ENCODE measurements at regions not wholly inside any gene's neighbourhood (a gene's known extent, or its start where the extent isn't known, plus 50 kb on each side); places are given as distances from the start of the nearest gene placed in this dataset.

DNA sequence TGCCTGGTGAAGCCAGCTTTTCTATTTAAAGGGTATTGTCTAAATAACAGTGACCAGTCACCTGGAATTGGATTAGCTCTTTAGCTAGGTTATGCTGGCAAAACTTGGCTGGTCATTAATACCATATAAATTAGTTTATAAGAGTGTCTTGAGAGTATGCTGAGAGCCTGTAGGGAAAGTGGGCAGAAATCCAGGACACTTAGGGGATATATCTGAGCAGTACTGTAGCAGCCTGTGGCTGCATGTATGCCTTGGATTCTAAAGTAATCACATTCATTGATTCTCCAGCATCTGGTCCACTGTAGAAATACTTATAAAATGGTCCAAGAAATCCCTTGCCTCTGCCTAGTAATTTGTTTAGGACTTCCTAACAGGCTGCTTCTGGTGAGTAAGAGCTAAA lies 288.9 kb upstream of the DMAC1 start:
- no peak for DNase-seq (ENCODE audit: low spot score)

DNA sequence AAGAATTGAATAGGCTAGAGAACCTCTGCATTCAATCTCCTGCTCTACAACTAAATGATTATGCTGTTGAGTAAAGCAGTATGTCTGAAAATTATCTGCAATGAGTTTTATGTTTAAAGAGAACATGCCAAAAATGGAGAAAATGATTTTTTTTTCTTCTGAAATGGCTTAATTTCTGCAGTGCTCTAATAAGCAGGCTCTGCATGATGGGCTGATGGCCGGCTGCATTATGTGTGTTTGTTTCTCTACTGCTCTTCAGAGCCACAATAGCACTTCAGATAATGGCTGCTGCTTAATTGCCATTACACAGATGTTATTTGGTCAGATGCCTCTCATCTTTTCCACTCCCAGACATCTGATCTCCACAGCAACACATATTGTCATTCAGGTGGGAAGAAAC lies 286.4 kb upstream of the DMAC1 start:
- no peak for DNase-seq (ENCODE audit: low spot score)

DNA sequence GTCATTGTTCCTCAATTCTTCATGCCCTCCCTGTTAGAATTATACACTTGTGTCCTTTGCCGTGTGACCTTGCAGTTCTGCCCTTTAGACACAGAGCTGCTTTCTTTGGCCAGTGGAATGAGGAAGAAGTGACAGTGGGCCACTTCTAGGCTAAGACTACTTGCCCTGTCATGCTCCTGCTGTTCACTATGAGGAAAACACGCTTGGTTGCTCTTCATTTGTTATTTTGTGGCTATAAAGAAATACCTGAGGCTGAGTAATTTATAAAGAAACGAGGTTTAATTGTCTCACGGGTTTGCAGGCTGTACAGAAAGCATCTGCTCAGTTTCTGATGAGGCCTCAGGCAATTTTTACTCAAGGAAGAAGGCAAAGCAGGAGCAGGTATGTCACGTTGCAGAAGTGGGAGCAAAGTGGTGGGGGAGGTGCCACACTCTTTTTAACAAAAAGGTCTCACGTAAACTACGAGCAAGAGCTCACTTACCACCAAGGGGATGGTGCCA lies 279.1 kb upstream of the DMAC1 start:
- DNase-seq (ENCODE audit: low spot score) = no peak

DNA sequence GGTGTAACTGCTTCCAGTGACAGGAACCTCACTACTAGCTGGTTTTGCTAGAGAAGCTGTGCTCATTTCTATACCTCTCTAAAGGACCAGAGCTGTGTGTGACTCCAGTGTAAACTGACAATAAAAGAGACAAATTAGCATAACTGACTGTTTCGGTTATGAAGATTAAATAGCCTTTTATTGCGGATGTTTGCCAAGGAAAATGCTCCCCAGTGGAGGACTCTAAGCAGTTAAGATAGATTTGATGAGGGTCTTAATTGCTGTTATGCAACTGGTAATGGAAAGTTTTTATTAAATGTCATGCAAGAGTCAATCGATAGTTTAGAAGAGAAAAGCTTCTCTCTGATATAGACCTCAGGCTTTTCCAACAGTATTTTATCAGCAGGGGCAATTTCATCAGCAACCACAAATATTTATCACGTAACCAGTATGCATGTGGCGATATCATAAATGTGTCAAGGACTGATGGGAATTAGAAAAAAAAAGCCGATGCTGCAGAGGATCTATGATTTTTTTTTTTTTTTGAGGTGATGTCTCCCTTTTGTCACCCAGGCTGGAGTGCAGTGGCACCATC lies 275.2 kb upstream of the DMAC1 start:
- no peak for DNase-seq (ENCODE audit: low spot score)

DNA sequence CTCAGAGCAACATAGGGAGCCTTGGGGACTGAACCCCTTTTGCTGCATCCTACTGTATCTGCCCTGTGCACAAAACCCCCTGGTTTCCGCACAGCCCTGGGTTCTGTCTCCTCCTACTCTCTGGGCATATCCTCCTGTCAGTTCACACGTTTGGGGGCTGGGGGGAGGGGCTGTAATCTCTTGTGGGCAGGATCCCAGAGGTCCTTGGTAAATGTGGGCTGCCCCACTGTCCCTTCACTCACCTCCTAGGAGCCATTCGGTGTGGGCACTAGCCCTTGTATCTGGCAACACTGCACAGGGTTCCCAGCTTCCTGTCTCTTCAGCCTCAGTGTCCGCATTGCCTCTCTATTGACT lies 271.8 kb upstream of the DMAC1 start:
- no peak for DNase-seq (ENCODE audit: low spot score)

DNA sequence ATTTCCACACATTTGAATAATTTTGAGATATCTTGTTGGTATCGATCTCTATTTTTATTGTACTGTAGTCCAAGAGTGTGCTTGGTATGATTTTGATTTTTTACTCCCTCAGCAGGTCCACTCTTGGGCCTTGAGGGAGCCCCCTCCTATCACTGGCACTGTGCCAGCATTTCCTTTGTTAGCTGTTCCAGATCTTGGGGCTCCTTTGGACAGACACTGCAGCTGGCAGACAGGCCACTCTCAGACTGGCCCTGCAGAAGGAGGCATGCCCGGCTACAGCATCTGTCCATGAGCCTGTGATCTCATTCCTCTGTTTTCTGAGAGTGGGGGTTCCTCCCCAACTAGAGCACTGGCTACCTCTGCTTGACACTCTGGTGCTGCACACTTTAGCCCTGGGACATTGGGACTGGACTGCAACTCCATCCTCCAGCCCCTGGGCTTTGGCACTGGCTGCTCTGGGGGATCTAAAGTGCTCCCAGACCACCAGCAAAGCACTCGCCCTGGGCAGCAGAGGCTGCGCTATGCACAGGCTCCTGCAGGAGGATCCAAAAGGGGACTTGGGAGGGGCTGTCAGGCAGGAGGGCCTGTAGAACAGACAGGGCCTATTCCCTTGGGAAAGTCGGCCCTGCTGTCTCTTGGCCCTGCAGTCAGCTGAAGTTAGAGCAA lies 271.3 kb upstream of the DMAC1 start:
- no peak for DNase-seq (ENCODE audit: low spot score)

DNA sequence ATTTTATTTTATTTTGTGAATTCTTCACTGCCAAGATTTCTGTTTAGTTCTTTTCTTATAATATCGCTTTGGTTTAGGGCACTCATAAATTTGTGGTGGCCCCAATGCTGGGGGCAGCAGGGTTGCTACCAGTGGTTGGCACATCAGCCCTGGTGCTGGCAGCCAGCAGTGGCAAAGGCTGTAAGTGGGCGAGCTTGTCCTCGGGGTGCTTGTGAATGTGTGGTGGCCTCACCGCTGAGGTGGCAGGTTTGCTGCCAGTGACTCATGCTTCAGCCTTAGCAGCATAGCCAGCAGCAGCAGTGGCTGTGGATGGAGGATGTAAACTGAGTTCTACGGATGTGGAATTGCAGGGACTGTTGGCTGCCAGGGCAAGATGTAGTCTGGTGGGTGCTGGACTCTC lies 262.9 kb upstream of the DMAC1 start:
- no peak for DNase-seq (ENCODE audit: low spot score)

DNA sequence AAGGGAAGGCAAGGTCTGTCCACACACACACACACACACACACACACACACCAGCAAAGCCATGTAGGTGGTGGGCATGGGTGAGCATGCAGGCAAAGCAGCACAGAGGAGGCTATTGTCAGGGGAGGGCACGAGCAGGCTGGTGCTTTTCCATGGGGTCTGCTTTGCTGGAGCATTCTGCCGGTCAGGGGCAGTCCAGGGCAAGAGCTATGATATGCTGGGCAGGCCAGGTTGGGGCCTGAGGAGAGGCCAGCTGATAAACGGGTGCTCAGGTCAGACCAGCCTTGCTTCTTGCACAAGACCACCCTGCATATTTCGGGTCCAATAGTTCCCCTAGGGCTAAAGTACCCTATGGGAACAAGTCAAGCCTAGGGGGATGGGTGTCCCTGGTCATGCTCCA lies 253.9 kb upstream of the DMAC1 start:
- DNase-seq (ENCODE audit: low spot score) = no peak

DNA sequence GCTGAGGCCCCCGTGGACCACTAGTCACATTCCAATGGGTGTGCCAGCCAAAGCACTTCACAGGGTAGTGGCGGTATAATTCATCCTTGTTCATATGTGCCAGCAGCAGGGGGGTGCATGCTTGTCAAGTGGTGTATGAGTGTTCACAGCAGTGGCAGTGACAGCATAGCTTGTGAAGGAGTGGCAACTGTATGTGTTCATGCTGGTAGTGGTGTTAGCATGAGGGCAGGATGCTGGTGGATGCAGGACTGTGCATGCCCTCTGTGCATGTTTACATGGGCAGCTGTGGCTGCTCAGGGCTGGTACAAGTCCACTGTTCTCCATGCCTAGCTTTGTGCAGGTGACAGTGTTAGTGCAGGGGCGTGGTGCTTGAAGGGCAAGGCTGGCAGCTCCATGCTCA lies 253.4 kb upstream of the DMAC1 start:
- DNase-seq (ENCODE audit: low spot score) = no peak

DNA sequence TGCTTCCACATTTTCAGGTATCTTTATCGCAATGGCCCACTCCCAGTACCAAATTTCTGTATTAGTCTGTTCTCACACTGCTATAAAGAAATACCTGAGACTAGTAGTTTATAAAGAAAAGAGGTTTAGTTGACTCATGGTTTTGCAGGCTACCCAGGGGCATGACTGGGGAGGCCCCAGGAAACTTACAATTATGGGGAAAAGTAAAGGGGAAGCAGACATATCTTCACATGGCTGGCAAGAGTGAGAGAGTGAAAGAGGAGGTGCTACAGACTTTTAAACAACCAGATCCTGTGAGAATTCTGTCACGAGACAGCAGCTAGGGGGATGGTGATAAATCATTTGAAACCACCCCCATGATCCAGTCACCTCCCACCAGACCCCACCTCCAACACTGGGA lies 238.2 kb upstream of the DMAC1 start:
- no peak for DNase-seq (ENCODE audit: low spot score)

DNA sequence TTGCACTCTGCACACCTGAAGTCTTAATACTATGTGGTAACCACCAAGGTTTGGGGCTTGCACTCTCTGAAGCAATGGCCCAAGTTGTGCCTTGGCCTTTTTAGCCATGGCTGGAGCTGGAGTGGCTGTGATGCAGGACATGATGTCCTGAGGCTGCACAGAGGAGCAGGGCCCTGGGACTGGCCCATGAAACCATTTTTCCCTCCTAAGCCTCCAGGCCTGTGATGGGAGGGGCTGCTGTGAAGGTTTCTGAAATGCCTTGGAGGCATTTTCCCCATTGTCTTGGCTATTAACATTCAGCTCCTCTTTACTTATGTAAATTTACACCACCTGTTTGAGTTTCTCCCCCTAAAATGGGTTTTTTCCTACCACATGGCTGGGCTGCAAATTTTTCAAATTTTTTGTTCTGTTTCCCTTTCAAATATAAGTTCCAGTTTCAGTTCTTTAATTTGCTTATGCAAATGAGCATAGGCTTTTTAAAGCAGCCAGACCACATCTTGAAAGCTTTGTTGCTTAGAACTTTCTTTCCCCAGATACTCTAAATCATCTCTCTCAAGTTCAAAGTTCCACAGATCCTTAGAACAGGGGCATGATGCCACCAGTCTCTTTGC lies 237.4 kb upstream of the DMAC1 start:
- DNase-seq (ENCODE audit: low spot score) = no peak

DNA sequence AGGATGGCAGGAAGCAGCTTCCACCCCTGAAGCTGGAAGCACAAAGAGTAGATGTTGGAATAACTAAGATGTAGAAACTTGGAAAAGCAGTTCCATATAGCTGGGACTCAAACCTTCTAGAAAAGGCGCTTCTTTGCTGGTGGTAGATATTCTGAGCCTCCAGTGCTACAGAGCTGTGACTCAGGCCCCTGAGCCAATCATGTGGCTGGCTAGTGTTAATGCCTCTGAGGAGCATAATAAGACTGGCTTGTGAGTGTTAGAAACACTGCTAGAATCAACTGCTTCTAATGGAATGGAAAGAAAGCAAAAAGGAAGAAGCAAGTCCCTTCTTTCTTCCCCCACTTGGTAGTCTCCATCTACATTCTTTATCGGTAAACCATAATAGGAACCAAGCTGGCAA lies 234.2 kb upstream of the DMAC1 start:
- no peak for DNase-seq (ENCODE audit: low spot score)

DNA sequence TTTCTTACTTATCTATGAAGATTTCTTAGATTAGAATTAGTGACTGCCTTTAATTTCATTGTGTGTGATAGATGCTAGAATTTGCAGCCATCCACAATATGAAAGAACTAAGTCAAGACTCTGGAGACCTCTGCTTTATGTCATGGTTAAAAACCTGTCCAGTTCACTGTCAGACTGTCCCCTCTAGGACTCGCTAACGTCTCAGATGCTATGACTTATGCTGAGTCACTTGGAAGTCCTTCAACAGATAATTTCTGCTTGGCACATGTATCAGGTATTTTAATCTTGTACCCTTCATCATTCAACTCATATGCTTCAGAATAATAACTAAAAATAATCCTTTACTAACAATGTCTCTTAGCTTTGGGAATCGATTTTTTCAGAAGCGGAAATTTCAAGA lies 230.5 kb upstream of the DMAC1 start:
- no peak for DNase-seq (ENCODE audit: low spot score)

DNA sequence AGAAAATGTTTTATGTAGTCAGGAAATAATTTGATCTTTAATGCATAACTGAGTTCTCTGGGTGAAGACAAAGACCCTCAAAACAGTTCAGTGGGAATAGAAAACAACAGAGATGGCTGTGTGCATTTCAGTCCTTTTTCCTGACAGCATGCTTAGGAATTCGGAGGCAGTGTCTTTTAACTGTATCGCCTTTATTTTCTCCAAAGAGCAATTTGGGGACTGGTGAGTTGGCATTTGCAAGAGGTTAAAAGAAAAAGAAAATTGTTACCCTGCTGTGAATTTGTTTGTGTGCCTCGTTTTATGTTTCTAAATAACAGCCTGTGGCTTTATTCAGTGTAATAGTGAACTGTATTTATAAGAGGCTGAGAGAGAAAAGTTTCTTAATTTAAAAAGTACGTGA lies 227.8 kb upstream of the DMAC1 start:
- DNase-seq (ENCODE audit: low spot score) = no peak

DNA sequence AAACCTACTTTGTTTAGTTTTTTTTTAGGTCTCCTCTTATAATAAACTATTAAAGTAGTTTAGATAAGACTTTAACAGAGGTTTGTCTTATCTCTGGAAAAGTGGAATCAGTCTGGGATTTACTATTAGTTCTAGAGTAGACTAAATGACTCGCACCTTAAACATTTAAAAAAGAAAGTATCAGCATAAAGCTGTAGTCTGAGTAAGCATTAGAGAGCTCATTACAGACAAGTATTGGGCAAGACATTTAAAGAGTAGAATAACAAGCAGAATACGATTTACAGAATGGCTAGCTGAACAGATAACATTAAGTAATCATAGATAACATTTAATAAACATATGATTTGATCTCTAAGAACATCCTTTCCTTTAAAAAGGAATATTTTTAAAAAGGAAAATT lies 226.0 kb upstream of the DMAC1 start:
- no peak for DNase-seq (ENCODE audit: low spot score)

DNA sequence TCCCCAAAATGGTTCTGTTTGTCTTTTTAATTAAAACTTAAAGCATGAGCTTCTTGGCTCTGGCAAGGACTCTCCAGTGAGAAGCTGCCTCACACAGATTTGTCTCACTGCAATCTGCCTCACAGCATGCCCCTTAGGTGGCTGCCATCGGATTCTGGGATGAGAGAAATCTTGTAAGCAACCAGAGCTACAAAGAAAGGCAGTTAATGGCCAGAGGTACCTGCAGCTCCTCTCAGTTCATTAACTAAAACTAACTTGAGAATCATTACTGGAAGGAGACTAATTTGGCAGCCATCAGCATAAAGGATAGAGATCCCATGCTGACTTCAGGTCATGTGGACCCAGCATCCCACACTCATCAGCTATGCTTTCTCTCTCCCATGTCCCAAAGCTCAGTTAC lies 220.6 kb upstream of the DMAC1 start:
- no peak for DNase-seq (ENCODE audit: low spot score)

DNA sequence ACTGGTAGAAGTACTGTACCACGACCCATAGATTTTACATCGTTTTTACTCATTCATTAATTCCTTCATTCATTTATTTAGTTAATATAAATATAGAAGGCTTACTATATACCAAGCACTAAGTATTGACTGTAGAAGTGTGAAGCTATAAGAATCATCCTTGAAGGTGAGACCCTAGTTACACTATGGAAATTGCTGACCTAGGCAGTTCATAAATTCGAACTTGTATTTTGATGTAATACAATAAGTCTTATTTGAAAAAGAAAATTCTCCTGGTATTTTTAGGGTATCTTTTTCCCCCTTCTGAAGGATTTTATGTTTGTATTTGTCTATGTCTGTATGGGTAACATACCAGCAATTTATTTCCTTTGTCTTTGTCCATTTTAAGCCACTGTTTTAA lies 220.1 kb upstream of the DMAC1 start:
- no peak for DNase-seq (ENCODE audit: low spot score)

DNA sequence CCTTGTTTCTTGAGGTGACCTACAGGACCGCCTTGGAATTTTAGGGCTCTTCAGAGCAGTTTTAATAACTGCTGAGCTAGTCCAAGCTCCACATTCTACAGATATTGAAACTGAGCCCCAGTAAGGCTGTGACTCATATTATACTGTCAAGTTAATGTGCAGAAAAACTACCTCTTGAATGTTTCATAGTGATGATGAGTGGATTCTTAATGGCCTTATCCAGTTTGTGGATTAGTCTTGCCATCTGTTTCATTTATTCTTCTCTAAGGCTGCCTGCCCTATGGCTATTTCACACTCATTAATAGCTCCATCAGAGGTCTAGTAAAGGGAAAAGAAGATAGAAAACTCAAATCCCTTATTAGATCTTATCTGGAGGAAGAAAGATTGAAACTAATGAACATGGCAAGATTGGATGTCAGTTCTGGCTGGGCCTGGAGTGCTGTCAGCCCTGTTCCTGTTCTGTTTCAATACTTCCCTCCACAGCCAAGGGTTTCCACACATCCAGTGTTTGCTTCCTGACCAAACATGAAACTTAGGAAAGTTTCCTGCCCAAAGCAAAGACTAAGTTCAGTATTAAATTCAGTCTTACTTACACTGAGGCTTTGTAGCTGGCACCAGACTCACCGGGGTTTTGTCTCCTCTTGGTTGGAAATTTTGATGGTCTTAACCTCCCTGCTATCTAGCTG lies 215.6 kb upstream of the DMAC1 start:
- DNase-seq (ENCODE audit: low spot score) = no peak

DNA sequence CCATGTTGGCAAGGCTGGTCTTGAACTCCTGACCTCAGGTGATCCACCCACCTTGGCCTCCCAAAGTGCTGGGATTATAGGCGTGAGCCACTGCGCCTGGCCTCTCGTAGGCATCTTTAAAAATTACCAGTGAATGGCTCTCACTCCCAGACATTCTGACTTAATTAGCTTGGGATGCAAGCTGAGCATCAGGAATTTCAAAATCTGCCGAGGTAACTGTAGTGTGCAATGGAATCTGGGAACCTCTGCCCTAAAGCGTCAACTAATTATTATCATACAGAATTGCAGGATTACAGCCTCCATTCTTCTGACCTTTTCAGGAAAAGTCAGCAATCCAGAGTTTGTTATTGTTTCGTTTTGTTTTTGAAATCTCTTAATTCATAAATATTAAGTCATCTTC lies 213.4 kb upstream of the DMAC1 start:
- DNase-seq (ENCODE audit: low spot score) = no peak

DNA sequence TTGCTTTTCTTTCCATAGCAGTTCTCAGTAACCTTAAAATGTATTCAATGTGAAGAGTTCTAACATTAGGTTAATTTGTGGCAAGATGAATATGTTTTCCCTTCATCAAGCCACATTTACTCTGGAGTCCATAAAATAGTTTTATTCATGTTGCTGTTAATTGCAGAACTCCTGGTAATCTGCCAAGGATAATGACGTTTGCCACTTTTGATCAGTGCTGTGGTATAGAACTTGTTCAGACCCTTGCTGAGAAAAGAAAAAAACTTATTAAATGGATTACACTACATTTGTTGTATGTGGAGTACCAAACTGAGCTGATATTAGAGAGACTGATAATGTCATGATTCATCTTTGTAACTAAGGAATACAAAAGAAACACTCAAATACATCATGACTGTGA lies 212.4 kb upstream of the DMAC1 start:
- DNase-seq (ENCODE audit: low spot score) = no peak

DNA sequence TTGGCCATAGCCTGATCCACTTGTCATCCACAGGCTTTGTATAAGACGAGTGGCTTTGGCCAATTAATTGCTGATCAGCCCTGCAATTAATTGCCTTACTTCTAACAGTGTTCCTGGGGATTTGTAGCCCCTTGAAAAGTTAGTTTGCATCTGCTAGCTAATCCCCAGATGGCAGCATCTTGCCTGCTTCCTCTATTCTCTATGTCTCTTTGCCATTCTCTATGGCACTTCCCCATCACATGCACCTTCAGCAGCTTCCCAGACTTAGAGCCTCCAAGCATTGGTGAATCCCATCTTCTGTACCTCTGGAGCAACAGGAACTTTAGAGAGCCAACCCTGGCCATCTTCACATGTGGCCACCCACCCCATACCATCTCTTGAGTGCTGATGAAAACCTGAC lies 197.0 kb upstream of the DMAC1 start:
- DNase-seq (ENCODE audit: low spot score) = no peak

DNA sequence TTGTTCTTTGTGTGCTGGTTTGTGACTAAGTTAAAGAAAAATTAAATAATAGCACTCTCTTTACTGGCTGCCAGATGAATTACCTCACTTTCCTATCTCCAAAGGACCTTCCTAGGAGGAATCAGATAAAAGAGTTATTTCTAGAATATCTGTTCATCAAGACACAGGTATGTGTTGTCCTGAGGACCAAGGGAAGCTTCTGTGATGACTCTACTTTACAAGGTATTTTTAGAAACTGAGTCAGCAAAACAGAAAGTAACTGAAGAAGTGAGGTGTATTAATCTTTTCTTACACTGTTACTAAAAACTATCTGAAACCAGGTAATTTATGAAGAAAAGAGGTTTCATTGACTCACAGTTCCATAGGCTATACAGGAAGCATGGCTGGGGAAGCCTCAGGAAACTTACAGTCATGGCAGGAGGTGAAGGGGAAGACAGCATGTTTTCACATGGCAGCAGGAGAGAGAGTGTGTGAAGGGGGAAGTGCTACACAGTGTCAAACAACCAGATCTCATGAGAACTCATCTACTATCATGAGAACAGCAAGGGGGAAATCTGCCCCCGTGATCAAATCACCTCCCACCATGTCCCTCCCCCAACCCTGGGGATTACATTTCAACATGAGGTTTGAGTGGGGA lies 189.2 kb upstream of the DMAC1 start:
- no peak for DNase-seq (ENCODE audit: low spot score)

DNA sequence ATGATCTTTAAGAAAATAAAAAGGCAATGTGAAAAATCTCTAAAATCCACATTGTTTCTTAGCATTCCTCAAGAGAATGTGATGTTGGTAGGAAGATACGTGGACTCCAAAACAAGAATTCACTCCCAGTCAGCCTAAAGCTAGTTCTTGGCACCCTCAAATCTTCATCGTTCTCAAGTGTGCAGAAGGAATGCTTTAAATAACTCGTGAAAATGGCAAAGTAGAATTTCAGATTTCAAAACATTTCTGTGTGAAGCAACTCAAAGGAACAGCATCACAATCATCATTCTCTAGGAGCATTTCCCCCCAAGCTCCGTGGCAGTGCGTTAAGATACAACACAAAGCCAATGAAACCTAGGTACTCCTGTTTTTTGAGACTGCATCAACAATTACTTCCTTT lies 185.1 kb upstream of the DMAC1 start:
- no peak for DNase-seq (ENCODE audit: low spot score)

Data from germinal center (tissue), 1 donor.